ENCODE measurements at regions not wholly inside any gene's neighbourhood (a gene's known extent, or its start where the extent isn't known, plus 50 kb on each side); places are given as distances from the start of the nearest gene placed in this dataset.

- DNase-seq (ENCODE audit: low read depth in 1 of 2, low spot score in 1 of 2), result no peak
- Histone ChIP-seq H3K27me3 (ENCODE audit: insufficient read depth, poor library complexity, severe bottlenecking) (no peaks in the 10 kb centered on the region), H3K4me3 (replicated peaks; ENCODE audit: insufficient read depth, low read length) (no peak overlapping the region), H3K27ac (replicated peaks) (no peak overlapping the region)
- TF ChIP-seq GABPA (IDR thresholded peaks at IDR 0.05; ENCODE audit: low read depth), result no peak
- TF ChIP-seq SPI1 (IDR thresholded peaks at IDR 0.05; ENCODE audit: borderline replicate concordance, low read depth), result no peak
- TF ChIP-seq POLR2AphosphoS5 (IDR thresholded peaks at IDR 0.05; ENCODE audit: low read depth), result no peak
- TF ChIP-seq, protein P1, sequence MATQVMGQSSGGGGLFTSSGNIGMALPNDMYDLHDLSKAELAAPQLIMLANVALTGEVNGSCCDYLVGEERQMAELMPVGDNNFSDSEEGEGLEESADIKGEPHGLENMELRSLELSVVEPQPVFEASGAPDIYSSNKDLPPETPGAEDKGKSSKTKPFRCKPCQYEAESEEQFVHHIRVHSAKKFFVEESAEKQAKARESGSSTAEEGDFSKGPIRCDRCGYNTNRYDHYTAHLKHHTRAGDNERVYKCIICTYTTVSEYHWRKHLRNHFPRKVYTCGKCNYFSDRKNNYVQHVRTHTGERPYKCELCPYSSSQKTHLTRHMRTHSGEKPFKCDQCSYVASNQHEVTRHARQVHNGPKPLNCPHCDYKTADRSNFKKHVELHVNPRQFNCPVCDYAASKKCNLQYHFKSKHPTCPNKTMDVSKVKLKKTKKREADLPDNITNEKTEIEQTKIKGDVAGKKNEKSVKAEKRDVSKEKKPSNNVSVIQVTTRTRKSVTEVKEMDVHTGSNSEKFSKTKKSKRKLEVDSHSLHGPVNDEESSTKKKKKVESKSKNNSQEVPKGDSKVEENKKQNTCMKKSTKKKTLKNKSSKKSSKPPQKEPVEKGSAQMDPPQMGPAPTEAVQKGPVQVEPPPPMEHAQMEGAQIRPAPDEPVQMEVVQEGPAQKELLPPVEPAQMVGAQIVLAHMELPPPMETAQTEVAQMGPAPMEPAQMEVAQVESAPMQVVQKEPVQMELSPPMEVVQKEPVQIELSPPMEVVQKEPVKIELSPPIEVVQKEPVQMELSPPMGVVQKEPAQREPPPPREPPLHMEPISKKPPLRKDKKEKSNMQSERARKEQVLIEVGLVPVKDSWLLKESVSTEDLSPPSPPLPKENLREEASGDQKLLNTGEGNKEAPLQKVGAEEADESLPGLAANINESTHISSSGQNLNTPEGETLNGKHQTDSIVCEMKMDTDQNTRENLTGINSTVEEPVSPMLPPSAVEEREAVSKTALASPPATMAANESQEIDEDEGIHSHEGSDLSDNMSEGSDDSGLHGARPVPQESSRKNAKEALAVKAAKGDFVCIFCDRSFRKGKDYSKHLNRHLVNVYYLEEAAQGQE (IDR thresholded peaks at IDR 0.05; ENCODE audit: insufficient replicate concordance, low read depth), result no peak
- no peak for TF ChIP-seq CTCF (IDR thresholded peaks at IDR 0.05; ENCODE audit: insufficient read depth, low read length)
Observed at GRCh38 chr2:160889439-160890170, 270.6 kb upstream of the TANK start.

DNA sequence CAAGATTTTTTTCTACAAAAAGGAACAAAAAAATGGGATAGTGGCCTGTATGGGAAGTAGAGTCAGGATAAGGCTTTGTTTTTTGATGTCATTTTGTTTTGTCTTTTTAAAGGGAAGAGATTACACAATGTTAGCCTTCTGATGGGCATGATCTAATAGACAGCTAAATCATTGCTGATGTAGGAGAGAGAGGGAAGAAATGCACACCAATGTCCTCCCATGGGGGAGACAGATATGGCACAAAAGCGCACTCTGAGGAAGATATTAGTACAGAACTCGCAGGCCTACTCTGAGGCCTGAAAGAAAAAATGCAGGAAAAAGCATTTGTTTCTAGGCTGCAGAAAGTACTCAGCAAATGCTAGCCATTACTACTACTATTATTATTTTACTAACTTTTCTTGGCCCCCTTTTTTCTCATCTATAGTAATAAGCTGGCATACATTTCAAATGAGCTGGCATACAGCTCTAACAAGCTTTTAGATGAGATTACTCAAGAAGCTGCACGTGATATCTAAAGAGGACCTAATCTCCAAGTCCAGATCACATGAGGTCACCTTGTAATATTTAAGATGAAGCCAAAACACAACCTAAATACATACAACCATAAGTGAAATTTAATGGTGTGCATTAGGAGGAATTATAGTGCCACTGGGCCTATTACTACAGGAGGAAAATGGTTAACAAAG, 269.4 kb upstream of the TANK start:
- H3K27ac ChIP-seq (replicated peaks), result no peak overlapping the region
- no peaks in the 10 kb centered on the region for H3K27me3 ChIP-seq (ENCODE audit: insufficient read depth, poor library complexity, severe bottlenecking)
- DNase-seq (ENCODE audit: low read depth in 1 of 2, low spot score in 1 of 2), result no peak
- TF ChIP-seq CTCF (IDR thresholded peaks at IDR 0.05; ENCODE audit: insufficient read depth, low read length), result no peak
- TF ChIP-seq, protein P1 (IDR thresholded peaks at IDR 0.05; ENCODE audit: insufficient replicate concordance, low read depth), result no peak
- TF ChIP-seq POLR2AphosphoS5 (IDR thresholded peaks at IDR 0.05; ENCODE audit: low read depth), result no peak
- TF ChIP-seq SPI1 (IDR thresholded peaks at IDR 0.05; ENCODE audit: borderline replicate concordance, low read depth), result no peak
- TF ChIP-seq GABPA (IDR thresholded peaks at IDR 0.05; ENCODE audit: low read depth), result no peak
- H3K4me3 ChIP-seq (replicated peaks; ENCODE audit: insufficient read depth, low read length), result no peak overlapping the region

GRCh38 chr2:160891353-160891740, 268.9 kb upstream of the TANK start:
- no peak overlapping the region for H3K4me3 ChIP-seq (replicated peaks; ENCODE audit: insufficient read depth, low read length)
- H3K27me3 ChIP-seq (ENCODE audit: insufficient read depth, poor library complexity, severe bottlenecking), result no peaks in the 10 kb centered on the region
- H3K27ac ChIP-seq (replicated peaks), result no peak overlapping the region
- DNase-seq (ENCODE audit: low read depth in 1 of 2, low spot score in 1 of 2), result no peak
- TF ChIP-seq, protein P1 (IDR thresholded peaks at IDR 0.05; ENCODE audit: insufficient replicate concordance, low read depth), result no peak
- TF ChIP-seq SPI1 (IDR thresholded peaks at IDR 0.05; ENCODE audit: borderline replicate concordance, low read depth) (no peak), POLR2AphosphoS5 (IDR thresholded peaks at IDR 0.05; ENCODE audit: low read depth) (no peak), CTCF (IDR thresholded peaks at IDR 0.05; ENCODE audit: insufficient read depth, low read length) (no peak), GABPA (IDR thresholded peaks at IDR 0.05; ENCODE audit: low read depth) (no peak)
